Keratinocyte (primary cell): ENCODE measurements at regions not wholly inside any gene's neighbourhood (a gene's known extent, or its start where the extent isn't known, plus 50 kb on each side); places are given as distances from the start of the nearest gene placed in this dataset.

Experiments used
- DNase-seq: peaks from one replicate; pipeline ENCODE4 v3.0.0-alpha.2; 2011; ENCODE audit warnings: low read depth, missing footprints, low spot score
- FAIRE-seq: peaks from 2 replicates; lab custom pipeline; 2011; peaks lifted over from hg19 to GRCh38; lab: Jason Lieb, UNC
- H2AFZ ChIP-seq: 2 replicates; pipeline ENCODE4 v1.6.0; 2012; ENCODE audit warnings: low read length, control low read depth, inconsistent platforms; ENCODE audit not compliant: control insufficient read depth
- H3K27ac ChIP-seq: 2 replicates; pipeline ENCODE4 v1.5.1; 2011; ENCODE audit warnings: low read length; ENCODE audit not compliant: control insufficient read depth, insufficient read depth
- H3K27me3 ChIP-seq: 3 replicates; pipeline ENCODE4 v1.6.0; 2011; ENCODE audit warnings: low read length; ENCODE audit not compliant: control insufficient read depth, insufficient read depth; ENCODE audit errors: extremely low read depth
- H3K36me3 ChIP-seq, 2 experiments: 2 replicates in 1 of 2; 3 replicates in 1 of 2; pipeline ENCODE4 v1.5.1; 2011; ENCODE audit warnings: low read length in 2 of 2, mild to moderate bottlenecking in 1 of 2; ENCODE audit not compliant: control insufficient read depth in 2 of 2, insufficient read depth in 2 of 2; ENCODE audit errors: extremely low read depth in 1 of 2
- H3K4me1 ChIP-seq: 3 replicates; pipeline ENCODE4 v1.5.1; 2011; ENCODE audit warnings: low read length; ENCODE audit not compliant: control insufficient read depth, insufficient read depth; ENCODE audit errors: extremely low read depth
- H3K4me2 ChIP-seq: 3 replicates; pipeline ENCODE4 v1.6.0; 2011; ENCODE audit warnings: low read depth, low read length; ENCODE audit not compliant: control insufficient read depth, insufficient read depth; ENCODE audit errors: extremely low read depth
- H3K4me3 ChIP-seq, 3 experiments: fragments of 200-600 bp in 1 of 3; sonication (generic) in 1 of 3; 2 replicates in 2 of 3; 3 replicates in 1 of 3; pipeline ENCODE4 v1.5.1; 2011 to 2016; ENCODE audit warnings: low read length in 3 of 3, mild to moderate bottlenecking in 3 of 3, control low read depth in 2 of 3, inconsistent platforms in 1 of 3, low read depth in 1 of 3, mixed read lengths in 1 of 3, mixed run types in 1 of 3, moderate library complexity in 1 of 3; ENCODE audit not compliant: control insufficient read depth in 2 of 3, insufficient read depth in 2 of 3; ENCODE audit errors: extremely low read depth in 1 of 3
- H3K79me2 ChIP-seq: 2 replicates; pipeline ENCODE4 v1.6.0; 2012; ENCODE audit warnings: low read length; ENCODE audit not compliant: control insufficient read depth, insufficient read depth
- H3K9ac ChIP-seq: 3 replicates; pipeline ENCODE4 v1.6.0; 2011; ENCODE audit warnings: low read length; ENCODE audit not compliant: control insufficient read depth, insufficient read depth; ENCODE audit errors: extremely low read depth
- H3K9me1 ChIP-seq: 3 replicates; pipeline ENCODE4 v1.6.0; 2011; ENCODE audit warnings: low read length; ENCODE audit not compliant: control insufficient read depth, insufficient read depth; ENCODE audit errors: extremely low read depth
- H3K9me3 ChIP-seq: 2 replicates; pipeline ENCODE4 v1.5.1; 2012; ENCODE audit warnings: low read depth, low read length; ENCODE audit not compliant: control insufficient read depth
- H4K20me1 ChIP-seq: 3 replicates; pipeline ENCODE4 v1.6.0; 2011; ENCODE audit warnings: low read length; ENCODE audit not compliant: control insufficient read depth, insufficient read depth; ENCODE audit errors: extremely low read depth
- EZH2 ChIP-seq: IDR thresholded peaks from one replicate; pipeline ENCODE4 v1.6.1; 2012; ENCODE audit warnings: inconsistent platforms, mild to moderate bottlenecking, low read length, moderate library complexity
- dilution Hi-C: fragments of 300-500 bp; cut with MboI; formaldehyde crosslinking; loops from one replicate; pipeline ENCODE4 v1.7.0; 2020; ENCODE audit warnings: low sequenced_read_pairs; ENCODE audit not compliant: extremely low pct_ligation_motif_present
- TF ChIP-seq, protein P1 (sequence below), 3 experiments: IDR thresholded peaks in 1 of 3; conservative IDR thresholded peaks in 1 of 3; optimal IDR thresholded peaks in 1 of 3; 2 replicates in 2 of 3; 3 replicates in 1 of 3; pipeline versions ENCODE3 to v1.5.1; 2011; ENCODE audit warnings: low read length in 3 of 3, mild to moderate bottlenecking in 3 of 3, moderate library complexity in 2 of 3, control low read depth in 1 of 3, inconsistent platforms in 1 of 3; ENCODE audit not compliant: insufficient read depth in 2 of 3; ENCODE audit errors: extremely low read depth in 1 of 3

DNA sequence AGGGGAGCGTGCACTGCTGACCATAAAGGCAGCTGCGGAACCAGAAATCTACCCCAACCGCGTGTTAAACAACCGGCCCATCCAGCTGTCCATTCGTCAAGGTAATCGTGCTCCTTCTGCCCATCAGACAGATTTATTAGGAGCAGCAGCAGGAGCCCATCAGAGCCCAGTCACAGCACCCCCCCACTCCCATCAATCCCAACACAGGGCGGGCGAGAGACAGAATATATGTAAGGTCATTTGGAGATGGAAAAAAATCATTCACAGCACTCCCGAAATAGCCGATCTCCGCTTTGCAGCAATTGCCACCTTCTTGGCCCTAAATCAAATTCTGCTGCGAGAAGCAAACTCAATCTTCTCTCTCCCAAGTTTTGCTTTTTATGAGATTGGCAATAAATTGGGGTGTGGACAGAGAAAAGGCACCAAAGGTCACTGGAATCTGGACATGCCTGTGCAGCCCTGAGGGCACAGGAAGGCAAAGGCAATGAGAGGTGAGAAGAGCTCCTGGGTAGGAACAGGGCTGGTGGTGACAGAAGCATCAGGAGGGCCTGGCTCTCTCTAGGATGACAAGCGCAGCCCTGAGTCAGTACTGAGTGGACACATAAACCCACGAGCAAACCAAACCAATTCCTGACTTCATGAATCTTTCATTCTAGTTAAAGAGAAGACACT is 145.0 kb upstream of the ZMIZ1 start:
- TF ChIP-seq, protein P1, sequence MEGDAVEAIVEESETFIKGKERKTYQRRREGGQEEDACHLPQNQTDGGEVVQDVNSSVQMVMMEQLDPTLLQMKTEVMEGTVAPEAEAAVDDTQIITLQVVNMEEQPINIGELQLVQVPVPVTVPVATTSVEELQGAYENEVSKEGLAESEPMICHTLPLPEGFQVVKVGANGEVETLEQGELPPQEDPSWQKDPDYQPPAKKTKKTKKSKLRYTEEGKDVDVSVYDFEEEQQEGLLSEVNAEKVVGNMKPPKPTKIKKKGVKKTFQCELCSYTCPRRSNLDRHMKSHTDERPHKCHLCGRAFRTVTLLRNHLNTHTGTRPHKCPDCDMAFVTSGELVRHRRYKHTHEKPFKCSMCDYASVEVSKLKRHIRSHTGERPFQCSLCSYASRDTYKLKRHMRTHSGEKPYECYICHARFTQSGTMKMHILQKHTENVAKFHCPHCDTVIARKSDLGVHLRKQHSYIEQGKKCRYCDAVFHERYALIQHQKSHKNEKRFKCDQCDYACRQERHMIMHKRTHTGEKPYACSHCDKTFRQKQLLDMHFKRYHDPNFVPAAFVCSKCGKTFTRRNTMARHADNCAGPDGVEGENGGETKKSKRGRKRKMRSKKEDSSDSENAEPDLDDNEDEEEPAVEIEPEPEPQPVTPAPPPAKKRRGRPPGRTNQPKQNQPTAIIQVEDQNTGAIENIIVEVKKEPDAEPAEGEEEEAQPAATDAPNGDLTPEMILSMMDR (optimal IDR thresholded peaks at IDR 0.05 in 1 of 3, IDR thresholded peaks at IDR 0.05 in 1 of 3, conservative IDR thresholded peaks at IDR 0.05 in 1 of 3; ENCODE audit: extremely low read depth in 1 of 3, insufficient read depth in 2 of 3, low read length in 3 of 3) = no peak
- no peak for TF ChIP-seq EZH2
- Histone ChIP-seq H3K4me3 (no peak overlapping the region), H3K4me1 (peaks cover 14% of the 10 kb centered on the region), H3K27me3 (peaks cover 7% of the 10 kb centered on the region), H3K9me1 (peaks cover 2% of the 10 kb centered on the region), H3K27ac (no peak overlapping the region), H3K36me3 (no peaks in the 10 kb centered on the region), H2AFZ (no peak overlapping the region), H3K9me3 (peaks cover 5% of the 10 kb centered on the region), H4K20me1 (peaks cover 2% of the 10 kb centered on the region), H3K4me2 (no peak overlapping the region), H3K9ac (no peak overlapping the region), H3K79me2 (no peaks in the 10 kb centered on the region)
- no peak for DNase-seq
- dilution Hi-C loops = no loop called here
- FAIRE-seq = no peak

DNA sequence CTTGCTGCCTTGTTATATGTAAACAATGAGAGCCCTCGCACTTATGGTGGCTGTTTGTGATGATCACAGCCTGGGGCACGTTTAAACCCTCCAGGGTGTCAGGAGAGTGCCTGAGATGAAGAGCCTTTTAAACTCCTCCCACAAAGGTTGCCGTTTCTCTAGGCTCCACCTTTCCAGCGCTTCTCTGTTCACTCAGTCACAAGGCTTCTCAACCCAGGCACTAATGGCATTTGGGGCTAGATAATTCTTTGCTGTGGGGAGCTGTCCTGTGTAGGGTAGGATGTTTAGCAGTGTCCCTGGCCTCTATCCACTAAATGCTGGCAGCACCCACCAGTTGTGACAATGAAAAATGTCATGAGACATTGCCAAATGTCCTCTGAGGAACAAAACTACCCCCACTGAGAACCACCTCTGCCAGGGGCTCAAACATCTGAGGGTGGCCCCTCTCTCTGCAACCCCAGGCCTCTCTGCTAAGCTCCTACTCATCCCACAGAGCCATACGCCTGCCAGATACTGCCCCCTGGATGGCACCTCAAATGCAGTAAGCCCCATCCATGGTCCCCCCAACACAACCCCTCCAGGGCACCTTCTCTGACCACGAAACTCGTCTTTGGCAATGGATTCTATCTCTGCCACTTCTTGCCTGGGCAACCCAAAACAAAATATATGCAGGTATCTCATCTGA is 144.3 kb upstream of the ZMIZ1 start:
- no peak overlapping the region for H3K4me3 ChIP-seq
- peaks cover 5% of the 10 kb centered on the region for H3K9me3 ChIP-seq
- peaks cover 14% of the 10 kb centered on the region for H3K4me1 ChIP-seq
- dilution Hi-C loops = no loop called here
- H3K9ac ChIP-seq = no peak overlapping the region
- no peaks in the 10 kb centered on the region for H3K79me2 ChIP-seq
- no peak for TF ChIP-seq EZH2
- TF ChIP-seq, protein P1 (optimal IDR thresholded peaks at IDR 0.05 in 1 of 3, IDR thresholded peaks at IDR 0.05 in 1 of 3, conservative IDR thresholded peaks at IDR 0.05 in 1 of 3; ENCODE audit: extremely low read depth in 1 of 3, insufficient read depth in 2 of 3, low read length in 3 of 3) = no peak
- FAIRE-seq = no peak
- peaks cover 2% of the 10 kb centered on the region for H4K20me1 ChIP-seq
- no peak overlapping the region for H3K4me2 ChIP-seq
- no peak overlapping the region for H3K27ac ChIP-seq
- no peak for DNase-seq
- no peaks in the 10 kb centered on the region for H3K36me3 ChIP-seq
- peaks cover 2% of the 10 kb centered on the region for H3K9me1 ChIP-seq
- no peak overlapping the region for H2AFZ ChIP-seq
- peaks cover 7% of the 10 kb centered on the region for H3K27me3 ChIP-seq
